ENCODE measurements at regions not wholly inside any gene's neighbourhood (a gene's known extent, or its start where the extent isn't known, plus 50 kb on each side); places are given as distances from the start of the nearest gene placed in this dataset.

- Histone ChIP-seq H2AFZ (no peak overlapping the region), H3K4me1 (no peaks in the 10 kb centered on the region), H3K36me3 (ENCODE audit: control insufficient read depth, insufficient read depth, low read length) (no peaks in the 10 kb centered on the region), H3K9me3 (ENCODE audit: control insufficient read depth, low read length) (no peaks in the 10 kb centered on the region), H3K9ac (no peak overlapping the region), H3K27ac (no peak overlapping the region), H3K27me3 (ENCODE audit: control insufficient read depth, insufficient read depth, low read length) (no peaks in the 10 kb centered on the region), H3K79me2 (no peaks in the 10 kb centered on the region), H3K4me2 (ENCODE audit: low read length) (no peak overlapping the region), H3K4me3 (ENCODE audit: low read depth, low read length) (no peak overlapping the region)
- no peak for TF ChIP-seq CTCF (IDR thresholded peaks at IDR 0.05)
Measured at GRCh38 chr2:235139956-235140800, 188.4 kb downstream of the SH3BP4 start.

- H3K9ac ChIP-seq = no peak overlapping the region
- H3K79me2 ChIP-seq = no peaks in the 10 kb centered on the region
- H3K27ac ChIP-seq = no peak overlapping the region
- H3K4me1 ChIP-seq = no peaks in the 10 kb centered on the region
- H3K4me2 ChIP-seq (ENCODE audit: low read length) = no peak overlapping the region
- H2AFZ ChIP-seq = no peak overlapping the region
- H3K36me3 ChIP-seq (ENCODE audit: control insufficient read depth, insufficient read depth, low read length) = no peaks in the 10 kb centered on the region
- H3K27me3 ChIP-seq (ENCODE audit: control insufficient read depth, insufficient read depth, low read length) = no peaks in the 10 kb centered on the region
- H3K9me3 ChIP-seq (ENCODE audit: control insufficient read depth, low read length) = no peaks in the 10 kb centered on the region
- H3K4me3 ChIP-seq (ENCODE audit: low read depth, low read length) = no peak overlapping the region
- no peak for TF ChIP-seq CTCF (IDR thresholded peaks at IDR 0.05)
Measured at GRCh38 chr2:235140801-235141081, 188.9 kb downstream of the SH3BP4 start.

GRCh38 chr2:235141411-235142128 lies 189.8 kb downstream of the SH3BP4 start:
- no peaks in the 10 kb centered on the region for H3K27me3 ChIP-seq (ENCODE audit: control insufficient read depth, insufficient read depth, low read length)
- H3K9ac ChIP-seq = no peak overlapping the region
- no peak for TF ChIP-seq CTCF (IDR thresholded peaks at IDR 0.05)
- no peak overlapping the region for H3K27ac ChIP-seq
- H3K4me2 ChIP-seq (ENCODE audit: low read length) = no peak overlapping the region
- no peaks in the 10 kb centered on the region for H3K36me3 ChIP-seq (ENCODE audit: control insufficient read depth, insufficient read depth, low read length)
- H3K79me2 ChIP-seq = no peaks in the 10 kb centered on the region
- no peak overlapping the region for H2AFZ ChIP-seq
- H3K9me3 ChIP-seq (ENCODE audit: control insufficient read depth, low read length) = no peaks in the 10 kb centered on the region
- no peak overlapping the region for H3K4me3 ChIP-seq (ENCODE audit: low read depth, low read length)
- no peaks in the 10 kb centered on the region for H3K4me1 ChIP-seq

GRCh38 chr2:235142601-235143000 lies 190.8 kb downstream of the SH3BP4 start:
- H3K4me3 ChIP-seq (ENCODE audit: low read depth, low read length) = no peak overlapping the region

More at GRCh38 chr2:235142601-235143000, 190.8 kb downstream of the SH3BP4 start:
- Histone ChIP-seq H3K36me3 (ENCODE audit: control insufficient read depth, insufficient read depth, low read length) (no peaks in the 10 kb centered on the region), H3K4me2 (ENCODE audit: low read length) (no peak overlapping the region), H3K4me1 (no peaks in the 10 kb centered on the region), H3K79me2 (no peaks in the 10 kb centered on the region), H3K27ac (no peak overlapping the region), H2AFZ (no peak overlapping the region), H3K9ac (no peak overlapping the region), H3K9me3 (ENCODE audit: control insufficient read depth, low read length) (no peaks in the 10 kb centered on the region), H3K27me3 (ENCODE audit: control insufficient read depth, insufficient read depth, low read length) (no peaks in the 10 kb centered on the region)
- TF ChIP-seq CTCF (IDR thresholded peaks at IDR 0.05) = no peak
